ENCODE measurements at regions not wholly inside any gene's neighbourhood (a gene's known extent, or its start where the extent isn't known, plus 50 kb on each side); places are given as distances from the start of the nearest gene placed in this dataset.

GRCh38 chr2:114373591-114373990 is 68.8 kb upstream of the DPP10 start:
- no peak overlapping the region for H3K4me3 ChIP-seq (ENCODE audit: low read depth, low read length)
- no peak for DNase-seq (ENCODE audit: low read depth)
- TF ChIP-seq CTCF (IDR thresholded peaks at IDR 0.05; ENCODE audit: low read depth, low read length) (no peak), MYC (IDR thresholded peaks at IDR 0.05; ENCODE audit: low read depth, low read length) (no peak), POLR2A (IDR thresholded peaks at IDR 0.05; ENCODE audit: extremely low read depth, insufficient read length) (no peak), MAX (IDR thresholded peaks at IDR 0.05; ENCODE audit: low read depth, low read length) (no peak)

GRCh38 chr2:114384441-114384840 is 58.0 kb upstream of the DPP10 start:
- TF ChIP-seq CTCF (IDR thresholded peaks at IDR 0.05; ENCODE audit: low read depth, low read length) (no peak), MAX (IDR thresholded peaks at IDR 0.05; ENCODE audit: low read depth, low read length) (no peak), MYC (IDR thresholded peaks at IDR 0.05; ENCODE audit: low read depth, low read length) (no peak), POLR2A (IDR thresholded peaks at IDR 0.05; ENCODE audit: extremely low read depth, insufficient read length) (no peak)
- no peak for DNase-seq (ENCODE audit: low read depth)
- H3K4me3 ChIP-seq (ENCODE audit: low read depth, low read length) = no peak overlapping the region

DNA sequence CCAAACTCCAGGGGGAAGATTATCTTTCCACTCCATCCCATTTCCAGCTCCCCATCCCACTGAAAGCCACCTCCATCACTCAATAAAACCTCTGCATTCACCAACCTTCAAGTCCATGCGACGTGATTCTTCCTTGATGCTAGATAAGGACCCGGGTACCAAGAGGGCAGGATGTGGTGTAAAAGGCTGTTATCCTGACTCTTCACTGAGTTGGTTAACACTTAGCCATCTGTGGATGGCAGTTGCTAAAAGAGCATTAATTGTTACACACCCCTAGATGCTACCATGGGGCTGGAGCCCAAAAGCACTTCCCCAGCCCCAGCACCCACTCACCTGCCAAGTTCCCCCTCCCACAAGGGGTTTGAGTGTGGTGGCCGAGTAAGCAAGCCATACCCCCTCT is 53.4 kb upstream of the DPP10 start:
- H3K4me3 ChIP-seq (ENCODE audit: low read depth, low read length) = no peak overlapping the region
- TF ChIP-seq POLR2A (IDR thresholded peaks at IDR 0.05; ENCODE audit: extremely low read depth, insufficient read length) = no peak
- DNase-seq (ENCODE audit: low read depth) = no peak

Data from NB4 (cell line).